ENCODE measurements at regions not wholly inside any gene's neighbourhood (a gene's known extent, or its start where the extent isn't known, plus 50 kb on each side); places are given as distances from the start of the nearest gene placed in this dataset.

DNA sequence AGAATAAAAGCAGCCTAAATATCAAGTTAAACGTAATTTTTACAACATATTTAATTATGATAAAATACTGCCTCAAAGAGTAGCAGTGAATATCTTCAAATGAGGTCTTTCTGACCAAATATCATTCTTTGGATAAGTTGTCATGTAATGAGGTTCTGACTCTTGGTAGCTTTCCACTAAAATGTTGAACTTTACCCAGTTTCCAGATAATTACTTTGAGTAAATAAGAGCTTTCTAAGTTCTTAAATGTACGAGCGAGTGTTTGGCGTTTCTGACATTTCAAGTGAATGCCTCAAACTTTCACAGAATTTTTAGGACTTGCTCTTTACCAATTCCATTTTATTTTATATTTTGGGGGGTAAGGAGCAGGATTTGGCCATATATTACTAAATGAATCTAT is 1515.2 kb downstream of the FAM181B start:
- TF ChIP-seq, protein P1, sequence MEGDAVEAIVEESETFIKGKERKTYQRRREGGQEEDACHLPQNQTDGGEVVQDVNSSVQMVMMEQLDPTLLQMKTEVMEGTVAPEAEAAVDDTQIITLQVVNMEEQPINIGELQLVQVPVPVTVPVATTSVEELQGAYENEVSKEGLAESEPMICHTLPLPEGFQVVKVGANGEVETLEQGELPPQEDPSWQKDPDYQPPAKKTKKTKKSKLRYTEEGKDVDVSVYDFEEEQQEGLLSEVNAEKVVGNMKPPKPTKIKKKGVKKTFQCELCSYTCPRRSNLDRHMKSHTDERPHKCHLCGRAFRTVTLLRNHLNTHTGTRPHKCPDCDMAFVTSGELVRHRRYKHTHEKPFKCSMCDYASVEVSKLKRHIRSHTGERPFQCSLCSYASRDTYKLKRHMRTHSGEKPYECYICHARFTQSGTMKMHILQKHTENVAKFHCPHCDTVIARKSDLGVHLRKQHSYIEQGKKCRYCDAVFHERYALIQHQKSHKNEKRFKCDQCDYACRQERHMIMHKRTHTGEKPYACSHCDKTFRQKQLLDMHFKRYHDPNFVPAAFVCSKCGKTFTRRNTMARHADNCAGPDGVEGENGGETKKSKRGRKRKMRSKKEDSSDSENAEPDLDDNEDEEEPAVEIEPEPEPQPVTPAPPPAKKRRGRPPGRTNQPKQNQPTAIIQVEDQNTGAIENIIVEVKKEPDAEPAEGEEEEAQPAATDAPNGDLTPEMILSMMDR (IDR thresholded peaks at IDR 0.05; ENCODE audit: poor library complexity), result no peak
- TF ChIP-seq EZH2 (IDR thresholded peaks at IDR 0.05; ENCODE audit: borderline replicate concordance), result no peak
